Putamen (tissue), 1 donor: ENCODE measurements at regions not wholly inside any gene's neighbourhood (a gene's known extent, or its start where the extent isn't known, plus 50 kb on each side); places are given as distances from the start of the nearest gene placed in this dataset.
"Not testable (repeated sequence)": the region's sequence is repeated elsewhere in the genome, so short reads cannot be mapped to it uniquely, and the experiment has no call there.

Experiments used
- DNase-seq: peaks from one replicate; pipeline ENCODE4 v3.0.0-alpha.2; 2016; ENCODE audit warnings: low spot score

DNA sequence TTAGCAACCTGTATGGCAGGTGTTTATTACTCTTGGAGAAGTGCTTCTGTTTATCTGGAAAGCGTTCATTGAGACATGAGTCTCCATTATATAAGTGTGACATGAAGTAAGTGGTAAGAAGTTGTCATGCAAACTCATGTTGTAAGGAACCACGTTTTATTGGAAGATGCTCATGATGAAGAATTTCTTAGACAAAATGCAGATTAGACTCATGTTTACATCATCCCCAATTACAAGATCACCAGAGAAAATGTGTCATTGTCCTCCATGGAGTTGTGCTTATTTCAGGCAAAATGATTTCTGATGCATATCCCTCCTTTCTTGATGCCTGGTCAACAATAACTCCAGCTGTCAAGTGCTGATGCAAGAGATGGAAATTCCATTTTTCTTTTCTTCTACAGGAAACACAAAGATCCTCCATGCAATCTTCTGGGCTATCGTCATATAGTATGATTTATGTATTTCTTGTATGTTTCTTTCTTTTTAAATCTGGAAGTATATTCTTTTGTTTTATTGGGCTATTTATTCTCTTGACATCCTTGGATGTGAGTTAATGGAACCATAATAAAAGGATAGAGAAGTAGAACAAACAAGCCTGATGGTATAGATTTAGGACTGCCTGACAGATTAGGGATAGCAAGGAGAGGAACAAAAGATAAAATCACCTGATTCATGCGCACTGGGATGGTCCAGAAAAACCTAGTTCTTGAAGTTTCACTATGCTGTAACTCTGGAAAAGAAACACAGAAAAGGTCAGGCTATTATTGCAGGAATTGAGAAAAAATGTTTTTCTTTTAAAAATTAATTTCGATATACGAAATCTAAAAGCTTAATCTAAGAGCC is 50.7 kb upstream of the DIAPH3 start:
- no peak for DNase-seq

DNA sequence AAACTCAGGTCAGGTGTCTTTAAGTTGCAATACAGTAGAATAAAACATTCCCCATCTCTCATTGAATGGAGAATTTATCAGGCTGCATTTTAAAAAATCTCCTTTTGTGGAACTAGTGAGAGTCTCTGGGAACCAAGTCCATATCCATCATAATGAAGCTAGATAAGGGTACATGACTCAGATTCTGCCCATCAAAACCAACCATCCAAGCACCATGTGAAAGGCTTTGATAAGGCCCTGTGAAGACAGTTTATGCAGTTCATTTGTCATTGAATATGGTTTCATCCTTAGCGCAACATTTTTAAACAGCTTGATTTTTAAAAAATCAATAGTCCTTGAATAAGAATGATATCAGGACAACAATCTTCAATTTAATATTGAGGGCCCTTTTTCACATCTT is 56.3 kb upstream of the DIAPH3 start:
- no peak for DNase-seq

DNA sequence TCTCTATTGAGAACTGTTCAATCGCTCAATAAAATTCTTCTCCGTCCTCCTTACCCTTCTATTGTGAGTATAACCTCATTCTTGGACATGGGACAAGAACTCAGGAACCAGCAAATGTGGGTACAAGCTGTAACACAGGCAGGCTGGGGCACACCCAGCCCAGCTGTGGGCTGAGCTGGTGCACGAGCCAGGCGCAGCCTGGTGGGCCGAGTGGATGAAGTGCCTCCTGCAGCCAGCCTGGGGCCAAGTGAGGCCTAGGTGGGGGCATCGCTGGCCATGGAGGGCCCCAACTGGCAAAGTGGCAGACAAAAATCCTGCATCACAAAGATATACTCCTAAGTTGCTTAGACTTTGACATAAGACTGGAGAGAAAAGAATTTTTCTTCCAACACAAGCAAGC is 57.9 kb upstream of the DIAPH3 start:
- DNase-seq = no peak

DNA sequence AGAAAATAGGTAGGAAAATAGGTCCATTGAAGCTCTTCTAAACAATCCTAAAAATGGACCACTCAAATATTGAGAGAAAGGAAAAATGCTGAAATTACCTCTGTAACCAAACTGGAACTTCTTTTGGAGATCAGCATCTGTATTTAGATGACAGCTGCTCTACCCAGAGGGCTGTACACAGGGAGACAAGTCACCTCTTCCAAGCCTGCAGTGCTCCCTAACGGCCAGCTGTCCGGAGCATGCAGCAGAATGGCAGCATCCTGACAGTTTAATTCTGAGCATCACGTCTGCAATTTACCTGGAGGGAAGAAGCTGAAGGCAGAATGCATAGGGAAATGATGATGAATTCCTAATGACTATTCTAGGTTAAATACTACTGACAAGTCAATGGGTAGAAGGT is 62.8 kb upstream of the DIAPH3 start:
- DNase-seq = no peak

DNA sequence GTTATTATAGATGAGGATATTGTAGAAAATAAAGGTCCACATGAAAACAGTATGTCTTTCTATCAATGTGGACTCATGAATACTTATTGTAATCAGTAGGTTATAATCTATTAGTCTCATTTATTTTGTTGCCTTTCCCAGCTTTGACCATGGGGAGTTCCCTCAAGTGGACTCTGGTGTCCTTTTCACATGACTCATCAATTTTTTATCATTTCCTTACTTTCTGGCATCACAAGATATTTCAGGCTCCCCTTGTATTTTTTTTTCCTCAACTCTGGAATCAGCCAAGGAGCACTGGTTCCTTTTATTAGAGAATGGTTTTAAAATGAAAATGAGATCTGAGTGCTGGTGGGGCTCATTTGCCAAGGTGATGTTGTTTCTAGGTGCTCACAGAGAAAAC is 63.4 kb upstream of the DIAPH3 start:
- no peak for DNase-seq

DNA sequence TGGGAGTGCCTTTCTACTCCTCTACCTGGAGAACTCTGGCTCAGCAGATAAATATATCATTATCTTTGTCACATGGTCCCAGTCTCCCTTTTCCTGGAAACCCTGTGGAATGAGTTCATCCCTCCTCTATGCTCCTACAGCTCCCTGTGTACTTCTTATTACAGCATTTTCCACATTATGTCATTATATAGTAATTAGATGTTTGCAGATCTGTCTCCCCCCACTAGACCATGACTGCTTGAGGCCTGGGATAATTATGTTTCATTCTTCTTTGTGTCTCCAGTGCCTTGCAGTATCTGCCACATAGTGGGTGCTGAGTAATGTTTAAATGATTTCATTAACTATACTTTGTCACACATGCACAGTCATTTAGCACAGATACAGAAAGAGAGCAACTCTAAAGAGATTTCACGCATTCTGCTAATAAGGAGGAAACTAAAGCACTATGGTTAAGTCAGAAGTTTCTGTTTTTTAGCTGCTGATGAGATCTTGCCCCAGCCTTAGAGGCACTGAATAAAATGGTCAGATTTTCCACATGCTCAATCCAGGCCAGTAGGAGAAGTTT is 66.1 kb upstream of the DIAPH3 start:
- no peak for DNase-seq

DNA sequence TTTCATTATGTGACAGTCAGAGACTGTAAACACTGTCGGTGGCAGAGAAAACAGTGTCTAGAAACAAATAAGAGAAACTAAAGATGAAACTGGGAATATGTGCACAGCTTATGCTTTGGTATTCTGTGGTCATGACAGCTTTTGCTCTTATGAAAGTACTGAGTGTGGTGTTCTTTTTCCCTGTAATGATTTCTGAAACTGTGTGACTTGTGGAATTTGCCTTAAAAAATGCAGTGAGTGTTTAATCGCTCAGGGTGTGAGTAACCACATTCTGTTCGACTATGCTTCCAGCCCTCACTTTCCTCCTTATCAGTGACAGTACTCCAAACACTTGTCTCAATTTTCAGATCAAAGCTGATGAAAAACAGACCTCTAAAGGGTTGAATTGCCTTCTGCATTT is 66.9 kb upstream of the DIAPH3 start:
- DNase-seq = no peak

DNA sequence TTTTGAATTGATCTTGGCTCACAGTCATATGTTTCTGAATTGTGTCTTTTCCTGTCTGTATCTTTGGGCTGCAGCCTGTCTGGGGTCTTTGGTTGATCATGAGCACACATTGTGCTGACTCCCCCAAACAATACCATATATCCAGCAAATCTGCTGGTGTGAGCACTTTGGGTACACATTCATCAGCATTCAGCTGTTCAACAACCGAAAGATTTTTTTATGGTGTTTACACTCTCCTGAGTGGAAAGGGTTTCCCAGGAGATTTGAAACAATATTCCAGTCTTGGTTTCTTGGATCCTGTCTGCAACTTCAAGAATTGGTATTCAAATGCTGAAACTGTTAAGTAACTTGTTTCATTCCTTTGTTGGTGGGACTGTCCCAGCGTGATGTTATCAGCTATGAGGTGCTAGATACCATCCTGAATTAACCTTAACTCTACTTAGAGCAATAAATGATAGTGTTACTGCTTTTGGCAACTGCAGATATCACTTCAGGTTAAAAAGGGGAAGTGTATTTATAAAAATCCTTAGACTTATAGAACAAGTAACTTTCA is 78.4 kb upstream of the DIAPH3 start:
- no peak for DNase-seq

DNA sequence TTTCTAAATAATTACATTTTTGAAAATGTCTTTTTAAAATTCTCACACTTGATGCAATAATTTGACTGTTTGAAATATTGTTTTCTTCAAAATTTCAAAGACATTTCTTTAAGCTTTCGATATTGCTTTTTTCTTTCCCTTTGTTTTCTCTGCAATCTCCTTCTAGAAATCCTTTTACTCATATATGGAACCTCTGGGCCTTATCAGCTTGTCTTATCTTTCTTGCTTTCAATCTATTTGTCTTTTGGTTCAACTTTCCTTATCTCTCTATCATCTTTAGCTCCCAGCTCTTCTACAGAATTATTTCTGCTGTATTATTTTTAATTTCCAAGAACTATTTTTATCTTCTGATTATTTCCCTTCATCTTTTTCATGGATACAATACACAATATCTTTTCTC is 80.7 kb upstream of the DIAPH3 start:
- DNase-seq = no peak

DNA sequence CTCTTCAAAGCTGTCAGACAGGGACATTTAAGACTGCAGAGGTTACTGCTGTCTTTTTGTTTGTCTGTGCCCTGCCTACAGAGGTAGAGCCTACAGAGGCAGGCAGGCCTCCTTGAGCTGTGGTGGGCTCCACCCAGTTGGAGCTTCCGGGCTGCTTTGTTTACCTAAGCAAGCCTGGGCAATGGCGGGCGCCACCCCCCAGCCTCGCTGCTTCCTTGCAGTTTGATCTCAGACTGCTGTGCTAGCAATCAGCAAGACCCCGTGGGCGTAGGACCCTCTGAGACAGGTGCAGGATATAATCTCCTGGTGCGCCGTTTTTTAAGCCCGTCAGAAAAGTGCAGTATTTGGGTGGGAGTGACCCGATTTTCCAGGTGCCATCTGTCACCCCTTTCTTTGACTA is 87.7 kb upstream of the DIAPH3 start:
- not testable (repeated sequence) for DNase-seq

DNA sequence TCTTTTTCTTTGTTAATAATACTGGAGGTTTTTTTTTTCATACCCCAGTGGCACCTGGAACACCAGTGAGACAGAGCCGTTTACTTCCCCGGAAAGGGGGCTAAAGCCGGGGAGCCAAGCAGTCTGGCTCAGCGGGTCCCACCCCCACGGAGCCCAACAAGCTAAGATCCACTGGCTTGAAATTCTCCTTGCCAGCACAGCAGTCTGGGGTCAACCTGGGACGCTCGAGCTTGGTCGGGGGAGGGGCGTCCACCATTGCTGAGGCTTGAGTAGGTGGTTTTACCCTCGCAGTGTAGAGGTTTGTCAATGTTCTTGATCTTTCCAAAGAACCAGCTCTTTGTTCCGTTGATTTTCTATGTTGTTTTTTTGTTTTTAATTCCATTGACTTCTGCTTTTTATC is 94.6 kb upstream of the DIAPH3 start:
- no peak for DNase-seq

DNA sequence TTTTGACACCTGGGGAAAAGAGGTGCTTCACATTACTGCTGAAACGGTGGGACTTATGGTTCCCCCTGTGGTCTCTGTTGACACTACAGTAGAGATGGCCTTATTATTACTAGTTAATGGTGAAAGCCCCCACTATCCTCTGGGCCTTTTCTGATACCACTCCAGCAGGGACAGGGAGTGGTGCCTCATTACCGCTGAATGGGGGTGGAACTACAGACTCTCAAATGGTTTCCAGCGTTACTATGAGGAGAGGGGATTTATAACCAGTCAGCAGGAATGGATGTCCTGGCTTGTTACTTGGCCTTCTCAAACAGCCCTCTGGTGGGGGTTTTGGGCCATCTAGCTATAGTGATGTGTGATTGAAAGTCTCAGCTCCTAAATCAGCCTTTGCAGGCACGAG is 96.7 kb upstream of the DIAPH3 start:
- no peak for DNase-seq

DNA sequence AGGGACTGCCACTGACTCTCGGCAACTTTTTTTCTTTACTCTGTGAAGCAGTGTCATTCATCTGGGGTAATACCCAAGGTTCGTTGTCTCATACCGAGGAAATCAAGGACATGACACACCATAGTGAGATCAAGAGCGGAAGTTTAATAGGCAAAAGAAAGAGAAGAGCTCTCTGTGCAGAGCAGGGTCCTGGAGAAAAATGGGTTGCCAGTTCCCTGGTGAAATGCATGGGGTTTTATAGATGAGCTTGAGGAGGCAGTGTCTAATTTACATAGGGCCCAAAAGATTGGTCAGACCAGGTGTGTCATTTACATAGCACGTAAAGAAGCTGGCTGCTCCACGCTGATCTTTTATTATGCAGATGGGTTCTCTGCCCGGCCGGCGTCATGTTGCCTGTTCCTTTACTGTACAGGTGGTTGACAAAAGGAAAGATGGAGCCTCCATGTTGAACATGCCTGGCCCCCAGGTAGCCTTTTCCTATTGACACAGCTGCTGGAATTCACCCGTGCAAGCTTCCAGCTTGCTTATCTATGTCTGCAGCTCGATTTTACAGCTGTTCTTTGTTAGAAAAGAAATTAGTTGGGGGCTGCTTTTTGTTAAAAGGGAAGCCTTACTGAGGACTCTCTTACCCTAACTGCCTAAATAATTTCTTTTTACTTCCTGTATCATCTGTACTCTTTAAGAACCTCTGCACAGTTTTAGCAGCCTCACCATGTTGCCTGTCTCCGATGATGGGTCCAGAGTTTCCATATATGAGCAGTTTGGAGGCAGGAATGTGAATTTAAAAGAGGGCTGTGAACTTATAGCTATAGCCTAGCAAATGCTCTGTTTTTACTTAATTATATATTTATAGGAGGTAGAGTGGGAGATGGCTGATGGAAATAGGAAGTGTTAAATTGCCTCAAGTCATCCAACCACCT is 98.0 kb upstream of the DIAPH3 start:
- no peak for DNase-seq

DNA sequence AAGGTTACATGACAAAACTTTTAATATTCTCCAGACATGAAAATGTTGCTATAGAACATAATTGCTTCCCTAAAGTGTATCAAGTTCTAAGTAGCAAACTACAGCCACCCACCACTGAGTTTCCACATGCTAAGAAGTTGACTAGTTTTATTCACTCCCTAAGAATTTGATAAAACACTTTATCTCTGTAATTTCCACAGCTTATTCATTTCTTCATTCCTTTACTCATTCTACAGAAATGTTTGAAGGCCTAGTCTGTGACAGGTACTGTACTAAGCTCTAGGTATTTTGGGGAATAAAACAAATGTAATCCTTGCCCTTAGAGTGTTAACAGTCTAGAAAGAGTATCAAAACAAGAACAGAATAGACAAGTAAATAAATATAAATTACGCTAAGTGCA is 101.8 kb upstream of the DIAPH3 start:
- DNase-seq = no peak

DNA sequence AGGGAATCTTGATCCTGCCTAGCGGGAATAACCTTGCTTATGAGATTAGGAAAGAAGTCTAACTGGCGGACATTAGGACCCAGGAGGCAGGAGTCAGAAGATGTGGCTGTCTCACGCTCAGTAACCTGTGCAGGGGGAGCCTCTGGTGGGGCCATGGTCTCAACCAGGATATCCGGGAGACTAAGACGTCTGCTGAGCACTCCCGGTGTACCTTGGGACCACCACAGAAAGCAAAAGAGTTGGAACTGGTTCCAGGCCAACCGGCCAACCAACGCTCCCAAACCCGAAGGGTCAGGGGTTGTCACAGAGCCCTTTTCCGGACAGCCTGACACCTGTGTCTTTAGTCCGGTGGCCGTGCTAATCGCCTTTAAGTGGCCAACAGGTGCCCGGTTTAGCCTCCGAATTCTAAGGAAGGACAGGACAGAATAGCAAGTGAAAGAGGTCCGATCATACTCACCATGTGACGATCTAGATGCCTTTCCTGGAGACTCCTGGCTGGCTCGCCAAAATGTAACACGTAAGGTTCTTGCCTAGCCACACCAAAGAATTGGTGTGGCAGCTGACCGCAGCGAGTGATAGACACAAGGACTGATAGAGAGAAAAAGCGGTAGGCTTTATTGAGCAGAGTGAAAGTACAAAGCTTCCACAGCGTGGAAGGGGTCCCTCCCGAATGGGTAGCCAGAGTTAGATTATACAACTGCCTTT is 103.9 kb upstream of the DIAPH3 start:
- DNase-seq = no peak

DNA sequence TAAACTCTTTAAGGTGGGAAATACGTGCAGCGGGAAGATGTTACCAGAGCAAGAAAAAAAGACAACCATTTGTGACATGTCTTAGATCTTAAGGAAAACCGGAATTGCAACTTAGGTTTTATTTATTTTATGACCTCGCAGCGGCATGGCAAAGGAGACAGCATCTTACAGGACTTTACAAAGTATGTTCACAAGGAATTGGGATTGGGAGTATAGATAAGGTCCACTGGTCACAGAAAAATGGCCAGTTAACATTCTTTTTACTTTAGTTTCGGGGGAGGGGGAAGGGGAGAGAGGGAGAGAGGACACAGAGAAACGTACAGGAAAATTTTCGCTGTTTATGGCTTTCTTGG is 104.5 kb upstream of the DIAPH3 start:
- no peak for DNase-seq

DNA sequence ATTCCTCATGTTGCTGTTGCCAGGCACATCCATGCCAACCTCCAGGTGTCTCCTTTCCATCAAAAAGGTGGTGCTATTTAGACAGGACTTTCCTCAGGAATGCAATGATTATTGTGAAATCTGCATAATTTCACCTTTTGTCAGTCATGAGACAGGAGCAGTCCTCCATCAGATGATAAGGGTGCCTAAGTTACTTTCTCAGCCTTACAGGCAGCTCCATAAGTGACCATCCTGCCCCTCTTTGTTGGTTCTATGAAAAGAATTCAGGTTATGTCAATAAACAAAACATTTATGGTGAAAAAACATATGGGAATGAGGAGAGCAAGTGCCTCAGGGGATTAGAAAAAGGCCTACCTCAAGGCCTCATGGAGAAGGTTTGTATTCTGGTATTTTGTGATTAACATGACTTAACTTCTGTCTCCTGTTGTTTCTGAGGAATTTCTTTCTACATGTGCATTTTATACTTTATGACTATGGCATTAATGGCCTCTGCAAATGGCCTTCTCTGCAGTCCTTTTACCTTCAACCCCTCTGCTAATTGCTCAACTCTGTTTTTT is 110.3 kb upstream of the DIAPH3 start:
- no peak for DNase-seq

DNA sequence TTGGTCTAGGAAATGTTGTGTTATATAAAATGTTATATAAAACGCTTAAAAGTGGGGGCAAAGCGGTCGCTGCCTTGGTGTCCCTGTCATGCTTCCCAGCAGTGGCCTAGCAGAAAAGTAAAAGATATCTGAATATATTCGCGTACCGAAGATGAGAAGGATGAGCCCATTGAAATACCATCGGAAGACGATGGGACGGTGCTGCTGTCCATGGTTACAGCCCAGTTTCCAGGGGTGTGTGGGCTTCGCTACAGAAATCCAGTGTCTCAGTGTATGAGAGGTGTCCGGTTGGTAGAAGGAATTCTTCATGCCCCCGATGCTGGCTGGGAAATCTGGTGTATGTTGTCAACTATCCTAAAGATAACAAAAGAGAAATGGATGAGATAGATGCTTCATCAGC is 110.9 kb upstream of the DIAPH3 start:
- DNase-seq = no peak

DNA sequence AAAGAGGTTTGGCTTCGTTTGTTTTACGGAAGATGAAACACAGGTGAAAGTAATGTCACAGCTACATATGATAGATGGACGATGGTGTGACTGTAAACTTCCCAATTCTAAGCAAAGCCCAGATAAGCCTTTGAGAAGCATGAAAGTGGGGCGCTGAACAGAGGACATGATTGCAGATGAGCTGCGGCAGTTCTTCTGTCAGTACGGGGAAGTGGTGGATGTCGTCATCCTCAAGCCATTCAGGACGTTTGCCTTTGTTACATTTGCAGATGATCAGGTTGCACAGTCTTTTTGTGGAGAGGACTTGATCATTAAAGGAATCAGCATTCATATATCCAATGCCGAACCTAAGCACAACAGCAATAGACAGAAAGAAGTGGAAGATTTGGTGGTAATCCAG is 111.5 kb upstream of the DIAPH3 start:
- no peak for DNase-seq

DNA sequence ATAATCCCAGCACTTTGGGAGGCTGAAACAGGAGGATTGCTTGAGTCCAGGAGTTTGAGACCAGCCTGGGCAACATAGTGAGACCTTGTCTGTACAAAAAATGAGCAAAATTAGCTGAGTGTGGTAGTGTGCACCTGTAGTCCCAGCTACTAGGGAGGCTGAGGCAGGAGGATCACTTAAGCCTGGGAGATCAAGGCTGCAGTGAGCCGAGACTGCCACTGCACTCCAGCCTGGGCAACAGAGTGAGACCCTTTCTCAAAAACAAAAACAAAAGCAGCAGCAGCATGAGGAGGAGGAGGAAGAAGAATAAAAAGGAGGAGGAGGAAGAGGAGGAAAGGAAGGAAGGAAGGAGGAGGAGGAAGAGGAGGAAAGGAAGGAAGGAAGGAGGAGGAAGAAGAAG is 116.5 kb upstream of the TDRD3 start:
- not testable (repeated sequence) for DNase-seq

DNA sequence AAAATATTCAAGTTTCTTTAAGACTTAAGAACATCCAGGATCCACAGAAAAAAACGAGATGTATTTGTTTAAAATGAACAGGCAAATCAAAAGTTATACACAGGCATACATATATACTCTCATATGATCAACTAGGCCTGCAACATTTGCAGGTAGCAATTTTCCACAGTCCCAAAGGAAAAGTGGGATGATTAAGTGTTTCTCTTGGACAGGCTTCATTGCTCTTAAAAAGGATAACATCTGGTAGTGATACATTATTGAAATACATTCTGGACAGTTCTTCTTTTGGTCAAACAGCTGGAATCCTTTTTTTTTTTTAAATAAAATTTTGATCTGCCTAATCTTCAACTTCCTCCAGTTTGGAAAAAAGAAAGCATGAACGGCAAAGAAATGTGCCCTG is 114.8 kb upstream of the TDRD3 start:
- DNase-seq = no peak

DNA sequence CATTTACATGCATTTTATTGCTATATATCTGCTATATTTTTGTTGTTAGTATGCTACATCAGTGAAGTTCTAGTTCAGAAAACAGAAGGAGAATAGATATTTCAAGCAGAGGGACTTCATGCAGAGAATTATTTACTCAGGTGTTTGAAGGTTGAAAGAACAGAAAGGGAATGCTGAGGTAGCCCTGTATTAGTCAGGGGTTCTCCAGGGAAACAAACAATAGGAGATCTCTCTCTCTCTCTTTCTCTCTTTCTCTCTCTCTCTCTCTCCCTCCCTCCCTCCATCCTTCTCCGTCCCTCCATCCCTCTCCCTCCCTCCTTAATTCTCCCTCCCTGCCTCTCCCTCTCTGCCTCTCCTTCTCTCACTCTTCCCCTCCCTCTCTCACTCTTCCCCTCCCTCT is 114.3 kb upstream of the TDRD3 start:
- no peak for DNase-seq
